NCI-H1694 (cell line): ENCODE measurements at regions not wholly inside any gene's neighbourhood (a gene's known extent, or its start where the extent isn't known, plus 50 kb on each side); places are given as distances from the start of the nearest gene placed in this dataset.
A peak's percentile ranks its signal among the peaks of the same experiment; 100 is the strongest.
"Not testable (repeated sequence)": the region's sequence is repeated elsewhere in the genome, so short reads cannot be mapped to it uniquely, and the experiment has no call there.

Experiments
- DNase-seq: peaks from one replicate; lab custom pipeline; 2025; lab: John Stamatoyannopoulos, UW

DNA sequence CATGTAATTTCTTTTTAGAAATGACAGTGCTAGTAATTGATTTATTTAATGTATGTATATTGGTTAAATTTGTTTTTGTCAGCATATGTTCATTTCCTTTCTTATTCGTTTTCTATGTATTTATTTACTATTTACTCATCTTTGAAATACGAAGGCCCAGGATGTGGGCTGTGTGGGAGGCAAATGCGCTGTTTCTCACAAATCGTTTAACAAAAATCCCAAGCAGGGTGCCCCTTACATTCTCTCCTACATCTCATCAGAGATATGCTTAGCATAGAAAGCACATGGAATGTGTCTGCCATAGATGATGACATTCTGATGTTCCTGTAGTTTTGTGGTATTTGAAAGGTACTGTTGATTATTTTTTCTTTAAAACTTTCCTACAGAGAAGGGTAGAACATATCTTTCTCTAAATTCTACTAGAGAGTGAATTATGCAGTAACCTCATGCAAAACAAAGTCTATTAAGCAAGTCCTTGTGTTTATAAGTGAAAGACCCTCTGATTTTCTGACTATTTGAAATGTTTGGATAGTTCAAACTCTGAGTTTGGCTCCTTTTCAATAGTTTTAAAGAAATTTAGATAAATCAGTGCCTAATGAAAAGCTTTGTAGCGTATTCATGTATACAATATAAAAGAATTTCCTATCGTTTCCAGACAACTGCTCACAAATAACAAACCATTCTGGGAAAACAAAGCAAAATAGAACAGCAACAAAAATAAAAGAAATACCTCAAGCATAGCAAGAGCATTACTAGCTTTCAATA is 111.1 kb upstream of the VGLL3 start:
- no peak for DNase-seq

DNA sequence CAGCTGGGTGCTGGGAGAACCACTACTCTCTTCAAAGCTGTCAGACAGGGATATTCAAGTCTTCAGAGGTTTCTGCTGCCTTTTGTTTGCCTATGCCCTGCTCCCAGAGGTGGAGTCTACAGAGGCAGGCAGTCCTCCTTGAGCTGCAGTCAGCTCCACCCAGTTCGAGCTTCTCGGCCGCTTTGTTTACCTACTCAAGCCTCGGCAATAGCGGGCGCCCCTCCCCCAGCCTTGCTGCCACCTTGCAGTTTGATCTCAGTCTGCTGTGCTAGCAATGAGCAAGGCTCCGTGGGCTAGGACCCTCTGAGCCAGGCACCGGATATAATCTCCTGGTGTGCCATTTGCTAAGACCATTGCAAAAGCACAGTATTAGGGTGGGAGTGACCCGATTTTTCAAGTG is 106.8 kb upstream of the VGLL3 start:
- not testable (repeated sequence) for DNase-seq

DNA sequence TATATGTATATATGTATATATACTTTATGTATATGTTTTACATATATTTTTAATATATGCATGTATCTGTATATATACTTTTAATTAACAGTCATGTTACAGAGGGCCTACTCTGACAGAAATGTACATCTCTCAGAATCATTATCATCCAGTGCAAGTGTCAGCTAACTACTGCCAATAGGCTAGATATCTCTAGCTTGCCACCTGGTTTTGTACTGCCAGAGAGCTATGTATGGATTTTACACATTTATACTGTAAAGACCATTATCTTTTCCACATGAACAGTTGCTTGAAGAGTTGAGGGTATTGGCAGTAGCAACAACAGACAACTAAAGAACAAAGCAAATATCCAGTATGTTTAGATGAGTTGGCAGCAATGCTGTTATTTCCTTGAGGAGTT is 99.7 kb upstream of the VGLL3 start:
- no peak for DNase-seq

DNA sequence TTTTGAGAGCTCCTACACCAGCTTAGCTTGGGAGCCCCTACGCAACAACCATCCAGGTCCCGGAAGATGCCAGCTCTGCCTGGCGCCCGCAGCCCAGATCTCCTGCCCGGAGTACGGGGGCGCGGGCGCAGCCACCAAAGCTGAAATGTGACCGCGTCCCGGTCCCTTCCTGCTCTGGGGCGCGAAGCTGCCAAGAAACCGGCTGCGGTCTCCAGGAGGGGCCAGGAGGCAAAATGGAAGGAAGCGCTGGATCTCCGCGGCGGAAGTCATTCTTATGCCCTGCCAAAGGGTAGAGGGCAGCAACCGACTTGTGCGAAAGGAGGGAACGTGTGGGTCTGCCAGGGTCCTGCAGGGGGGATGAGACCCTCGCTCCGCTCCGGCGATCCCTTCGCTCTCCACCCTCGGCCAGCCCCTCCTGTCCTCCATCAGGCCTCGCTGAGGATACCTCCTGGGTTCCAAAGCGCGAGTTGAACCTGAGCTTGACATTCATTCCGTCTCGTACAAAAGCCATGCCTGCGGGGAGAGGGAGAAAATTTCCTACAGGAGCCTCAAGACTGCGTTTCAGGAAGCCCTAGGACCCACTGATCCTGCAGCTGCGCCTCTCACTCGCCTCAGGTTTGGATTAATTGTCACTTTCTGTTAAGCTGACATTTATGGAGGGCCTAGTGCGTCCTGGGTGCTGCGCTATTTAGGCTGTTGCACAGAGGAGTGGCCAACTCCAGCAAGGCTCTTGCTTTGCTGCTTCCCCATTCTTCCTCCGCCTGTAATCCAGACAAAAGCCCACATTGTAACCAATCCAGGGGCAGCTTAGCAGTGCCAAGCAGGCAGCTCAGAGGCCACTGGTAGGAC is 98.3 kb upstream of the VGLL3 start:
- DNase-seq: no peak

DNA sequence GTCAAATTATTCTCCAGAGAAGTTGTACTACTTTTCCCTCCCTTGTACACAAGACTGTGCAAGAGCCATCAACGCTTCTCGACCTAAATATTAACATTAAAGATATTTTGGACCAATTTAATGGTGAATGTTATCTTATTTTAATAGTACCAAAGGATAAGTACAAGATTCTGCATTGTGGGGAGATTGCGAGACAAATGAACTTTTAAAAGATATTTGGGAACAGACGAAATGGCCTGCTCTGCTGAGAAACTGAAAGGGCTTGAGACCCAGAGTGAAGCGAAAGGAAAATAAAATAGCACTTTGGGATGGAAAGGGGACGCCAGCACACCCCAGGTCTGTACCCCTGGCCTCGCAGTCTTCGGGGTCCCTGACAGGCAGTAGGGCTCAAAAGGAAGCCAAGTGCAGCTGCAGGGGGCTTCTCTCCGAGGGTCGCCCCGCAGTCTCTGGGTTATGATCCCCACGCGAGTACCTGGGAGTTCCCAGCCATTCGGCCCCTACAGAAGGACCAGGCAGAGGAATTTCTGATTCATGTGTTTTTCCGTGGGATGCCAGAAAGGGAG is 97.6 kb upstream of the VGLL3 start:
- DNase-seq: no peak

DNA sequence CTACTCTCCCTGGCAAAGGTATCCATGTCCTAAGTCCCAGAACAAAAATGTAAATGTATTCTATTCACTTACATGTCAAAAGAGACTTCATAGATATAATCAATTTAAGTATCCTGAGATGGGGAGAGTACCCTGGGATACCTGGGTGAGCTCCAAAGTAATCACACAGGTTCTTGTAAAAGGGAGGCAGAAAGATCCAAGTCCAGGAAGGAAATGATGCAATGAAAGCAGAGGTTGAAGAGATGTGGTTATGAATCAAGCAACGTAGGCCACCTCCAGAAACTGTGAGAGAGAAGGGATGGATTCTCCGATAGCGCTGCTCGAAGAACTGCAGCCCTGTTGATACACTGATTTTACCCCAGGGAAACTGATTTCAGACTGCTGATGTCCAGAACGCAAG is 93.9 kb upstream of the VGLL3 start:
- no peak for DNase-seq

DNA sequence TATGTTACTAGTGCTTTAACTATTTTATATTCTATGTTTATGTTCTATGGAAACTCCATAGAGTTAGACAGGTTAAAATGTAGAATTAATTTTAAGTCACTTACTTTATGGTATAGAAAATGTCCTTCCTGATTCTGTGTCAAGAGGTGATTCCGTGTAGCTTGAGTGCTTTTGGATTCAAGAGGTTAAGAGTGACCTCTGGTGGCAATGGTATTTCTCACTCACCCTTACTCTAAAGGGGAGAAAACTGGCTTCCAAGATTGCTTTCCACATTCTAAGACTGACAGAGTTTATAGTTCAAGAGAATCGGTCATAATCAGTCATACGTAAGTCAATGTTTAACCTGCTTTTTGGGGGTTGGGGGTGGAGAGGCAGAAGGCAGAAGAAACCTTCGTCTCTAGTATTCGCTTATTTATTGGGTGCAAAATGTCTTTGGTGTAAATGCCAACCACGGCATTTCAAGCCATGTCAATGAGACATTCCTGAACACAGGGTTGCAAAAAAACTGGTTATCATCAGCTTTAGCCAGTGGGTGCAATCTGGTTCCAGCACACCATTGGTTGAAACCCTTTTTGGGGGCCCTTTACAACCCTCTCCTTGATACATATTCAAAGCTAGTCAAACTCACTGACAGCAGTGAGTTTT is 92.0 kb upstream of the VGLL3 start:
- DNase-seq: peak; percentile 22

DNA sequence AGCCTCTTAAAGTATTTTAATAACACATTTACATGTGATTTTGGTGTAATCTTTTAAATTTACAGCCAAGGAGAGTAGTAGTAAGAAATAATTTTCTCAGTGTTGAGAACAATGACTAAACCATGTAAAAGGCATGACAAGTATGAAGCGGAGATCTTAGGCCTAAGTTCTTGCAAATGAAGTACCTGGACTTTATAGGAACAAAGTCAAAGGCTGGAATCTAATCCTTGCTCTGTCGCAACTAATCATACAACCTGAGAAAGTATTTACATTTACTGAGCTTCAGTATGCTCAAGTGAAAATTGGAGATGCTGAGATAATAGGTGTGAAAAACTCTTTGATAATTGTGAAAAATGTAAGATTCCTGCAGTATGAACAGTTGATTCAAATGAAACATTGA is 86.4 kb upstream of the VGLL3 start:
- DNase-seq: no peak

DNA sequence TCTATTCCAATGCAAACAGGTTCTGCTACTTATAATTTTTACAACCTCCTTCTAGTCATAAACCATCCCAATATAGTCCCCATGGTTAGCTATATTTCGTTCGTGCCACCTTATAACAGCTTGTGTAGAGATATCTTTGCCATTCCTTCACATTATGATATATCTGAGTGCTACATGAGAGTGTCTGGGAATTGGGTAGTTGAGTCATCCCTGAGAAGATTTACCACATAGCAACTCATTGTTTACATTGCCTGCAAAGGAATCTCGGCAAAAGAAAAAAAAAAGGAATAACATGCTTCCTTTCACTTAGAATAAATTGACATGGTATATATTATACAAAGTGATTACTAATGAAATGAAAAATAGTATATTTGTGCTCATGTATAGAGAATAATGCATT is 86.0 kb upstream of the VGLL3 start:
- DNase-seq: no peak

DNA sequence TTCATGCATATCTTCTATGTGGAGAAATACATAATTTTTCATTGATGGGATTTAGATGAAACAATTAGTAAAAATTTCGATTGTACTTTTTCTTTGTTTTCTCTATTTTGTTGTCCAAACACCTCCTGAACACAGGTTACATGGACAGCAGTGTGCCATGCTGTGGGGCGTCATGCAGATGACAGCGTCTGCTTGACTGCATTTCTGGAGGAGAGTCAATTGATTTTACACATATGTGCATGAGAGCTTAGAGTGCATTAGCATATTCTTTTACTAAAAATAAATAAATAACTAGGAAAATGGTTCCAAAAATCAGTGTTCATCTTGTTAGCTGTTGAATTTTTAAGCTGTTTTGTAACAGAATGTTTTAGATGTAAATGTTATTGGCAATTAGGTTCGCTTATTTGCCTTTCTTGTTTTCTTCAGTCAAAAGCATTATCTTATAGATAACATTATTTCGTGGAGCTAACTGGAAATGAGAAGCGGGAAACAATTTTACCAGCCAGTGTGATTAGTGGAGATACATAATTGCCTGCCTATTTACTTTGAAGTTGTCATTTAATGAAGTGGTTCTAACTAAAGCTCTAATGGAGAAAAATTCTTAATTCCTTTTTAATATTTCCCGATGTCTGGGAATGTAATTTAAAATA is 82.7 kb upstream of the VGLL3 start:
- no peak for DNase-seq

DNA sequence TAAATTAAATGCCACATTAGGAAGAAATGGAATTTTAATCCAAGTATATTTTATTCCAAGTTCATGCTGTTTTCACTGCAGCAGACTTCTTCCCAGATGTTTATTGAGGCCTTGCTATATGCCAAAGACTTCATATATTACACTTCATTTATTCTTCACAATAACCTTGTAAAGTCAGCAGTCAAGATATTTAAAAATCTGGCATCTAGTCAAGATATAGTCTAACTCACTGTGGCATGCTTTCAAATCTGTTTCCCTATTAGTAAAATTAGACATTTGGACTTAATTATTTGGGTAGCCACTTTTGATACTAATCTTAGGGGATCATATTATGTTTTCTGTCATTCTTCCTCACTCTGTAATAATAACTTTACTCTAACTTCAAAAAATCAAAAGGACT is 81.5 kb upstream of the VGLL3 start:
- DNase-seq: no peak

DNA sequence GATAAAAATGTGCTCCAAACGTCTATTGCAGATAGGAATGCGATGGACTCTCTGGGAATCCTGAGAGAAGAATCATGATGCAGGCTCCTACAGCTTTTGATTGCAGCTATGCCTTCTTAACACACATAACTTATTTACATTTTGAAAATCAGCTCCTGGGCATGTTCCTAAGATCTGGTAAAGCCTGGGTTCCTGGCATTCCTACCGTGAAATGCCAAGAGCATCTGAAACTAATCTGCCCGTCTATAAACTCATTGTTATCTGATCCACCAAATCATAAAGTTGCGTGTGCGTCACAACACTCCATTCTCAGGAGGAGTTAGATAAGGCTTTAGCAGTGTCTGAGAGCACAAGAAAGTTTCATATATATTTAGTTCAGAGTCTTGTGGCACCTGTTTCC is 79.0 kb upstream of the VGLL3 start:
- DNase-seq: no peak

DNA sequence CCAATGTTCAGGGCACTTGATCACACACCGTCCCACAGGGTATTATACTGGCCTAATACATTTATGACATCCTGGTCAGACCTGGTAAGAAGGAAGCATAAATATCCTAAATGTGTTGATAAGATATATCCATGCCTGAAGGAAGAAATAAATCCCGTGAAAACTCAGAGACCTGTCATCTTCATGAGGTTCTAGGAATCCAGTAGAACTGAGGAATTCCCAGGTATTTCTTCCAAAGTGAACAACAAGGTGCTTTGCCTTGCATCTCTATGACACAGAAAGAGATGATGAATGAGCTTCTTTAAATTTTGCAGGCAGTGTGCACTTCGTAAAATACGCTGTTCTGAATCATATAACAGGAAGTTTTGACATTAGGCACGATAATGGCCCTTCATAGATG is 78.1 kb upstream of the VGLL3 start:
- no peak for DNase-seq

DNA sequence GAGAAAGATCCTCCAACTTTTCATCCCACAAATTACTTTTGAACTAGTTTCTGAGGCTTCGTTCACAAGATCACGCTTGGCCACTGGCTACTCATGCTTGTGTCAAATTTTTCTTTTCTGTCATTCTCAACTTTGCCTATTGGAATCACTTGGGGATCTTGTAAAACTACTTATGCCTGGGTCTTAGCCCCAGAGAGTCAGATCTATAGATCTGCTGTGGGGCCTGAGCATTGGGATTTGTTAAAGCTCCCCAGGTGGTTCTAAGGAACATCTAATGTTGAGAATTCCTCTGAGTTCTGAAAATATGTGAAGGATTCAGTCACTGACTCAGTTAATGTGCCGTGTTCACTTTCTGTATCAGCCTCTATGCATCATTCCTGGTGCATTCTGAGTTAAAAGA is 71.7 kb upstream of the VGLL3 start:
- DNase-seq: no peak

DNA sequence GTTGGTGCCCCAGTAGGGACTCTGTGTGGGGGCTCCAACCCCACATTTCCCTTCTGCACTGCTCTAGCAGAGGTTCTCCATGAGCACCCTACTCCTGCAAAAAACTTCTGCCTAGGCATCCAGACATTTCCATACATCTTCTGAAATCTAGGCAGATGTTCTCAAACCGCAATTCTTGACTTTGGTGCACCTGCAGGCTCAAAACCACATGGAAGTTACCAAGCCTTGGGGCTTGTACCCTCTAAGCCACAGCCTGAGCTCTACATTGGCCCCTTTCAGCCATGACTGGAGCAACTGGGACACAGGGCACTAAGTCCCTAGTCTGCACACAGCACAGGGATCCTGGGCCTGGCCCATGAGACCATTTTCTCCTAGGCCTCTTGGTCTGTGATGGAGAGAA is 66.5 kb upstream of the VGLL3 start:
- DNase-seq: no peak

DNA sequence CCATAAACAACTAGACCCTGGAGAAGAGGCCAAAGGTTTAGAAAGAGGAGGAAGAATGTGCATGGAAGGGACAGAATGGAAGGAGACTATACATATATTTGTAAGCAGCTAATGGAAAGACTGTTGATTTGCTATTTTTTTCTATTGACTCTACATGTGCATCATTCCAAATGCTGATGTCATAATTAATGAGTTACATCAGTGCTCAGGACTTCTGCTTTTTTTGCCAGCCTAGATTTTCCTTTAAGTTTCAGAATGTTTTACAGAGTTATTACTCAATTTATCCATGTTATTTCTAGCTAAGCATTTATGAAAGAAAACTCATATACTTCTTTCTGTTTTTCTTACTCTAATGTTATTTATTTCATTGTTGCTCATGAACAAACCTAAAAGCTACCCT is 62.6 kb upstream of the VGLL3 start:
- DNase-seq: no peak

DNA sequence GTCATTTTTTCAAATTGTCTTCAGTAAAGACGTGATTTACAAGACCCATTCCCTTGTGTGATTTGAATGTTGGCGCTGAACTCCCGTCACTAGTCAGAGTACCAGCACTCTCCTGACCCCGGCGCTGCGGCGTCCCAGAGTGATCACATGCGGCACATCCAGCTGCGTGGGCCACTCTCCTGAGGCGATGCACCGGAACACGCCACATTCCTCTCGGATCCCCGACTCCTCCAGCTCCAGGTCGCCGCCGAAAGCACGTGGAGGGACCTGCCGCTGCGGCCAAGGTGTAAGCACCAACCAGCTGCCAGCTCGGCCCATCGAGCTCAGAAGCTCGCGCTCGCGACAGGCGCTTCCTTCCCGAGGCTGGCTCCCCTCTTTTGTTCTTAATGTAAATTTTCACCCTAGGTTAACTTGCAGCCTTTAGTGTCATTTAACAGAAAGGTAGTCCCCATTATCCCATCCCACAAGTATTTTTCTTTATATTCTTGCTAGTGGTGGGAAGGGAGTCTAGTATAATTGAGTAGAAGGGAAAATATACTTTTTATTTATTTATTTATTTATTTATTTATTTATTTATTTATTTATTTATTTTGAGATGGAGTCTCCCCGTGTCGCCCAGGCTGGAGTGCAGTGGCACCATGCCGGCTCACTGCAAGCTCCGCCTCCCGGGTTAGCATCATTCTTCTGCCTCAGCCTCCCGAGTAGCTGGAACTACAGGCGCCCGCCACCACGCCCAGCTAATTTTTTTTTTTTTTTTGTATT is 61.7 kb upstream of the VGLL3 start:
- DNase-seq: no peak

DNA sequence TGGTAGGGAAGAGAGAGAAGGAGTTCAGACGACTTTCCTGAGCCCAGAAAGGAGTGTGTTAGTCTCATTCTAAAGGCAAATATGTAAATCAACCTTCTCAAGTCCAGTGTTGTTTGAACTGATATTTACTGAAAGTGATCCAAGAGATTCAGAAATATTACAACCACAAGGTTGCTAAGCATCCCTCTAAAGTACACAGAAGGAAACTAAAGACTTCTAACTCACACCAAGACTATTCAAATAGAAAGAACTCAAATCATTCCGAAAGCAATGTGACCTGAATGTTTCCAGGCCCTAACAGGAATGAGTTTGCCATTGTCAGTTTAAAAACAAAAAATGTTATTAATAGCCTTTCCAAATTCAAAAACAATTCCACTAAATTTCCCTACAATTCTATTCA is 56.9 kb upstream of the VGLL3 start:
- DNase-seq: no peak

DNA sequence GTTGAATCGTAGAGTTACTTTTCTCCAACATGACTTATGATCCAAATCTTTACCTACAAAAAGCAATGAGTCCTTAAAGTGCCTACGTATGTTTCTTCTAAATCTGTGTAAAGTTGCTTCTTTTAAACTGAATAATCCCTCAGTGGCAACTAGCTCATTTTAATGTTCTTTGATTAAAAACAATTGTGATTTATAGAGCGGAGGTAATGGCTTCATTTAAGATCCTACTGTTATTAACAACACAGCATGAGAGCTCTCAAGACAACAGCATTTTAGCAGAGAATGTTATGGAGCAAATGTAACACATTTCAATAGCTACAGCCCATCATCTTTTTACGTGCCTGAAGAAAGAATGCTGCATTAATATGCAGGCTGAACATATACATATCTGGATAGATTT is 55.3 kb upstream of the VGLL3 start:
- DNase-seq: no peak

DNA sequence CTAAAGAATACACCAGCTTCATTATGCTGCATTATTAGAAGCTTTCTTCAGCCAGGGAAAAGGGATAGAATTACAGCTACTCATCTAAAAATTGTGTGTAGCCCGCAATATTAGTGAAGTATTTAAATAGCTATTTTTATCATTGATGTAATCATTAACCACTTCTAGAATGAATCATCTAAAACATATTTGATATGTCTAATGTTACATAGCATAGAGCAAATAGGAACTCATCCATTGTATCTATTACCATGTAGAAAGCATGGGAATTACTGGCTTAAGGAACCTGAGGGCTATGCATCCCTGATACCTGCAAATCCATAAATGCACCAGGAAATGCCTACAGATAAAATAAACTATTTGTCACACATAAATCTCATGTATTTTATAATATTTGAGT is 54.5 kb upstream of the VGLL3 start:
- no peak for DNase-seq

DNA sequence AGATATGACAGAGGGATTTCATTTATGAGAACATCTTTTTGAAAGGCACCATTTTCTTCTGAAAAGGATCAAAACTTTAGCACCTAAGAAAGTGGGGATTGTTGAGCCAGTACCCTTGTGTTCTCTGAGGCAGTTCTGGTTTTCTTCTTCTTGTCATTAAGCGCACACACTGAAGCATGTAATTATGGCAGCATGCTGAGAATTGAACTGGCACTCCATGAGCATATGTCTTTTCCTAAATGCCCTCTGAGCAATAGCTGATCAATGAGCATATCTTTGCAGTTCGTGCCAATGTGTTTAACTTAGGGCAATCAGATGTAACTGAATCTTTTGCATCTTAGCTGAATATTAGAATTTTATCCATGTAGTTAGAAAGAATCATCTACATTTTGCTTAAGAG is 53.9 kb upstream of the VGLL3 start:
- no peak for DNase-seq

DNA sequence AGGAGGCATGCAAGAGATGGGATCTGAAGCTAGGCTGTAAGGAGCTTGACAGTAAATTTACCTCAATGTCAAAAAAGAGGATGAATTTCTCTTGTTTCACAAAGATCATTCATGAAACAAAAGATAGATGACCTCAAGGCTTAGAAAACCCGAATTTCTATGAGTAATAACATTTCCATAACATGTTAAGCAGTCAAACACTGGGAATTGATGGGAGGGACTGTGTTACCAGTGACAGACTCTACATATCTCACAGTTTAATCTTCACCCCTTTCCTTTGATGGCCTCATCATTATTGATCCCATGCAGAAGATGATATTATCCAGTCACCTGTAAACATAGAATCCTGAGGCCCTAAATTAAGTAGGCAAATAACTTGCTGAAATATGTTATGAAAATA is 53.5 kb upstream of the VGLL3 start:
- DNase-seq: no peak
